Lower lobe of right lung (tissue), 2 donors: ENCODE measurements at regions not wholly inside any gene's neighbourhood (a gene's known extent, or its start where the extent isn't known, plus 50 kb on each side); places are given as distances from the start of the nearest gene placed in this dataset.

Experiments
- ATAC-seq, 2 donors: fragments of 200-7000 bp; cut with Tn5 transposase; one replicate each; pipeline ENCODE4 v1.9.1; 2020 to 2022; ENCODE audit warnings: mild to moderate bottlenecking in 2 of 2, moderate library complexity in 2 of 2
- DNase-seq: peaks from one replicate; pipeline ENCODE4 v3.0.0-alpha.2; 2020
- H3K27ac ChIP-seq: fragments of 200-600 bp; one replicate; pipeline ENCODE4 v1.8.0; 2022
- H3K27me3 ChIP-seq: fragments of 200-600 bp; one replicate; pipeline ENCODE4 v1.8.0; 2022; ENCODE audit warnings: low read depth
- H3K36me3 ChIP-seq: fragments of 200-600 bp; one replicate; pipeline ENCODE4 v1.8.0; 2022; ENCODE audit warnings: mild to moderate bottlenecking
- H3K4me1 ChIP-seq: fragments of 200-600 bp; one replicate; pipeline ENCODE4 v1.8.0; 2022
- H3K4me3 ChIP-seq: fragments of 200-600 bp; one replicate; pipeline ENCODE4 v1.8.0; 2022; ENCODE audit warnings: mild to moderate bottlenecking
- H3K9me3 ChIP-seq: fragments of 200-600 bp; one replicate; pipeline ENCODE4 v1.8.0; 2022
- intact Hi-C: fragments of 100-400 bp; cut with DNase I; formaldehyde crosslinking; loops from one replicate; pipeline ENCODE4 v1.11.0; 2022
- TF ChIP-seq, protein P1 (sequence below): fragments of 200-600 bp; IDR thresholded peaks from one replicate; pipeline ENCODE4 v1.8.0; 2022; ENCODE audit warnings: antibody characterized with exemption, mild to moderate bottlenecking
- donor health status: DM: no; HTN: yes; CAD: no; lungs with severe emphysema.

DNA sequence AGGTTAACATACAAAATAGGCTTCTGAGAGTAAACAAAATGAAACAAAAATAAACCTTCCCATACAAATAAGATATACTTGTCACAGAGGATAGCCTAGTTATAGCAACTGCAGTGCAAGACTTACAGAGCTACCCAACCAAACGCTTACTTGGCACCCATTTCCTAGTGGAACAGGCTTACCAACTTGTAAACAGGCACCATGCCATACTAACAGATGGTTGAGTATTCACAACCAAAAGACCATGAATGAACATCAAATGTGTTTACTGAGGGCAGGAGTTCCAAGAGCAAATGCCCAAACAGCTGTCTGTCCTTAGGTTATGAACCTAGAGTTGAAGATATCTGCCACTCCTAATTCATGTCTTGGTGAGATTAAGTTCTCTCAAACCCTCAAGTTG is 2629.2 kb downstream of the PCDH7 start:
- Histone ChIP-seq H3K36me3 (no peaks in the 10 kb centered on the region), H3K27ac (no peak overlapping the region), H3K4me3 (no peak overlapping the region), H3K9me3 (no peaks in the 10 kb centered on the region), H3K27me3 (no peaks in the 10 kb centered on the region), H3K4me1 (no peaks in the 10 kb centered on the region)
- ATAC-seq (no peak), DNase-seq (no peak)
- intact Hi-C loops: no loop called here
- TF ChIP-seq, protein P1, sequence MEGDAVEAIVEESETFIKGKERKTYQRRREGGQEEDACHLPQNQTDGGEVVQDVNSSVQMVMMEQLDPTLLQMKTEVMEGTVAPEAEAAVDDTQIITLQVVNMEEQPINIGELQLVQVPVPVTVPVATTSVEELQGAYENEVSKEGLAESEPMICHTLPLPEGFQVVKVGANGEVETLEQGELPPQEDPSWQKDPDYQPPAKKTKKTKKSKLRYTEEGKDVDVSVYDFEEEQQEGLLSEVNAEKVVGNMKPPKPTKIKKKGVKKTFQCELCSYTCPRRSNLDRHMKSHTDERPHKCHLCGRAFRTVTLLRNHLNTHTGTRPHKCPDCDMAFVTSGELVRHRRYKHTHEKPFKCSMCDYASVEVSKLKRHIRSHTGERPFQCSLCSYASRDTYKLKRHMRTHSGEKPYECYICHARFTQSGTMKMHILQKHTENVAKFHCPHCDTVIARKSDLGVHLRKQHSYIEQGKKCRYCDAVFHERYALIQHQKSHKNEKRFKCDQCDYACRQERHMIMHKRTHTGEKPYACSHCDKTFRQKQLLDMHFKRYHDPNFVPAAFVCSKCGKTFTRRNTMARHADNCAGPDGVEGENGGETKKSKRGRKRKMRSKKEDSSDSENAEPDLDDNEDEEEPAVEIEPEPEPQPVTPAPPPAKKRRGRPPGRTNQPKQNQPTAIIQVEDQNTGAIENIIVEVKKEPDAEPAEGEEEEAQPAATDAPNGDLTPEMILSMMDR: no peak

DNA sequence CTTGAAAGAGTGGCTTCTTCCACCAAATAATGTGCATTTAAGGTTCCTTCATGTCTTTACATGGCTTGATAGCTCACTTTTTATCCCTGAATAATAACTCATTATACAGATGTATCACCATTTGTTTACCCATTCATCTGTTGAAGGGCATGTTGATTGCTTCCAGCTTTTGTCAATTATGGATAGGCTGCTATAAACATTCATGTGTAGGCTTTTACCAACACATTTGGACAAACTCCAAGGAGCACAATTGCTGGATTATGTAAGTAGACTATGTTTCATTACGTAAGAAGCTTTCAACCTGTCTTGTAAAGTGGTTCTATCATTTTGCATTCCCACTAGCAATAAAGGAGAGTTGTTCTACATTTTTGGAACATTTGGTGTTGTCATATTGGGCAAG is 2637.0 kb downstream of the PCDH7 start:
- no peaks in the 10 kb centered on the region for H3K36me3 ChIP-seq
- ATAC-seq (no peak), DNase-seq (no peak)
- TF ChIP-seq, protein P1: no peak
- no peak overlapping the region for H3K4me3 ChIP-seq
- no peak overlapping the region for H3K27ac ChIP-seq
- no peaks in the 10 kb centered on the region for H3K9me3 ChIP-seq
- no peaks in the 10 kb centered on the region for H3K4me1 ChIP-seq
- intact Hi-C loops: no loop called here
- no peaks in the 10 kb centered on the region for H3K27me3 ChIP-seq

DNA sequence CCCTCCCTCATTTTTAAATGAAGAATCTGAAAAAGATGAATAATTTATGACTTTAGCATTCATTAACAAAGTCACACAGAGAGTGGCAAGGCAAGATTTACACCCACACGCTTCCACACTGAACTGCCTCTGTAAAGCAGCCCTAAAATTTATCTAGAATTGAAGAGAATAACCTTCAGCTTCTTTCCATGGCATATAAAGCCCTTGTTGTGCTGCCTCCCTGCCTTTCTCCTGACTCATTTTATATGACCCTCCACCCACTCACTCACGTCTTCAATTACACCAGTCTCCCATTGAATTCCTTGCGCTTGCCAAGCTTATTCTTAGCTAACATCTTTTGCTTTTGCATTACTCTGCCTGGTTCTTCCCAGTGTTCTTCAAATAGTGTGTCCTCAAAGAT is 2649.3 kb downstream of the PCDH7 start:
- no peak overlapping the region for H3K4me3 ChIP-seq
- no peaks in the 10 kb centered on the region for H3K4me1 ChIP-seq
- no peak overlapping the region for H3K27ac ChIP-seq
- intact Hi-C loops: no loop called here
- H3K9me3 ChIP-seq: no peaks in the 10 kb centered on the region
- no peaks in the 10 kb centered on the region for H3K36me3 ChIP-seq
- H3K27me3 ChIP-seq: no peaks in the 10 kb centered on the region
- TF ChIP-seq, protein P1: no peak
- no peak for DNase-seq
- ATAC-seq: no peak

DNA sequence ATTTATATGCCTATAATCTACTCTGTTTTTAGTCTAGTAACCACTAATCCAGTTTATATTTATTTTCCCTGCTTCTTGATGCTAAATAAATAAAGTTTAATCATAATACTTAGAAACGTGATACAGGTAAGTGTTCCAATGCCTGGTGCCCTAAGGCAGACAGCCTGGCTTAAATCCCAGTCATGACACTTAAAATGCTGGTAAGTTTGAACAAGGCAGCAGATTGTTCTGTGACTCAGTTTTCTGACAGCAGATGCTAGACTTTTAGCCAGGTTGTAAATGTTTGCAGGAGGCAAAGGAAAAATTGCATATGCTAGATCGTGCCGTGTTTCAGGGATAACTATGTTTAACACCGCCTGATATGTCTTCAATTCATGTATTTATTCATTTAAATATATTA is 2661.6 kb downstream of the PCDH7 start:
- Histone ChIP-seq H3K4me1 (no peaks in the 10 kb centered on the region), H3K36me3 (no peaks in the 10 kb centered on the region), H3K27me3 (no peaks in the 10 kb centered on the region), H3K4me3 (no peak overlapping the region), H3K27ac (no peak overlapping the region), H3K9me3 (peaks cover 8% of the 10 kb centered on the region)
- ATAC-seq (peak; percentile 21 to 85), DNase-seq (no peak)
- intact Hi-C loops: no loop called here
- TF ChIP-seq, protein P1: no peak

DNA sequence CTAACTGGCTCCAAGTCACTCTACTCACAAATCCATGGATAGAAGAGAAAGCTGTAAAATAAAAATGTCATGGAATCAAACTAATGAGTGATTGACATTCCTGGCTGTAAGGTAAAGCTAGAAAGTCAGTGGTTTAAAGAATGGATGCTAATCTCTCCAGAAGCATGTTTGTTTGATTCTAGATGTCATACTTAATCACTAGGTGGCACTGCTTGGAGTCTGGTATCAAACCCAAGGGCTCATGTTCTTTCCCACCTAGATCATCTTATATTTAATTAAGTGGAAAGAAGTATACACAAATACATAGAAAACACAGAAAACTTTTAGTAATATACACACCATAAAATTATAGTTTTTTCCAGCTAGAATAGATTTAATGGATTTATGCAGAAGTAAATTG is 2666.6 kb downstream of the PCDH7 start:
- Histone ChIP-seq H3K4me3 (no peak overlapping the region), H3K27me3 (no peaks in the 10 kb centered on the region), H3K4me1 (no peaks in the 10 kb centered on the region), H3K36me3 (no peaks in the 10 kb centered on the region), H3K27ac (no peak overlapping the region), H3K9me3 (peaks cover 8% of the 10 kb centered on the region)
- intact Hi-C loops: no loop called here
- DNase-seq (no peak), ATAC-seq (no peak)
- TF ChIP-seq, protein P1: no peak

DNA sequence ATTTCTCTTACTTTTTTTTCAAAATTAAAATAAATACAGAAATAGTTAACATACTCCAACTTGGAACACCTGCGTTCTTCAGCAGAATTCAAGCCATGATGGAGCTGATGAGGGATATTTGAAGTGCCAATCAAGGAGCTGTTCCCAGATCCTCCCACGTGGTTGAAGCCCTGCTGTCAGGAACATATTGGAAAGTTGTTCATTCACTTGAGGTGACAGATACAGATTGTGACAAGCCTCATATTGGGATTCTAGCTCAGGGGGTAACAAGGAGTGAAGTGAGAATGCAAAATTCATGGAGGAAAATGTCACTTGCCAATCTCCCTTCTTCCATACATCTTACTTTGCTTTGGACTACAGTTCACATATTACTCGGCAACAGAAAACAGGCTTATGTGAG is 2670.8 kb downstream of the PCDH7 start:
- no peak for ATAC-seq
- no peak overlapping the region for H3K4me3 ChIP-seq
- no peaks in the 10 kb centered on the region for H3K9me3 ChIP-seq
- H3K4me1 ChIP-seq: no peaks in the 10 kb centered on the region
- no peak overlapping the region for H3K27ac ChIP-seq
- DNase-seq: no peak
- intact Hi-C loops: no loop called here
- no peaks in the 10 kb centered on the region for H3K27me3 ChIP-seq
- TF ChIP-seq, protein P1: no peak
- no peaks in the 10 kb centered on the region for H3K36me3 ChIP-seq
